HepG2 (cell line): ENCODE measurements at regions not wholly inside any gene's neighbourhood (a gene's known extent, or its start where the extent isn't known, plus 50 kb on each side); places are given as distances from the start of the nearest gene placed in this dataset.

Experiments
- ATAC-seq: fragments of 200-7000 bp; cut with Tn5 transposase; 3 replicates; pipeline ENCODE4 v1.9.1; 2020; ENCODE audit warnings: mild to moderate bottlenecking, moderate library complexity
- BruUV-seq: library from RNA; stranded (reverse); fragments of 400-500 nt; replicated peaks from 2 replicates; lab custom pipeline; 2021; lab: Mats Ljungman, UMichigan
- CTCF ChIA-PET: fragments of 300-600 bp; formaldehyde crosslinking; extraction: SDS; loops from one replicate; lab custom pipeline; 2021; ENCODE audit warnings: low total read pairs, inconsistent platforms, low intra/inter-chr PET ratio; lab: Yijun Ruan, JAX
- POLR2A ChIA-PET: fragments of 350-600 bp; sonication (Branson Sonifier 250); formaldehyde crosslinking; loops from one replicate; lab custom pipeline; 2020; ENCODE audit warnings: antibody characterized with exemption, inconsistent platforms; lab: Yijun Ruan, JAX
- DNase-seq: peaks from one replicate; pipeline ENCODE4 v3.0.0-alpha.2; 2015; ENCODE audit warnings: low spot score
- FAIRE-seq: peaks from 3 replicates; lab custom pipeline; 2011; peaks lifted over from hg19 to GRCh38; lab: Jason Lieb, UNC
- H2AFZ ChIP-seq: one replicate; pipeline ENCODE4 v1.6.1; 2011; ENCODE audit warnings: low read length, inconsistent platforms
- H3K27ac ChIP-seq: fragments of 300-600 bp; 3 replicates; pipeline ENCODE4 v1.8.0; 2011; ENCODE audit warnings: mixed run types, mild to moderate bottlenecking, mixed read lengths, low read length, inconsistent platforms; ENCODE audit not compliant: insufficient read depth; ENCODE audit errors: extremely low read length
- H3K27me3 ChIP-seq, 2 experiments: fragments of 200-600 bp in 1 of 2; 2 replicates in 1 of 2; 3 replicates in 1 of 2; pipeline versions ENCODE4 v1.6.0 to v1.8.0; 2011; ENCODE audit warnings: low read length in 2 of 2, mild to moderate bottlenecking in 2 of 2, moderate library complexity in 2 of 2, inconsistent platforms in 1 of 2; ENCODE audit not compliant: insufficient read depth in 2 of 2, control insufficient read depth in 1 of 2
- H3K36me3 ChIP-seq, 2 experiments: fragments of 200-600 bp in 1 of 2; replicated peaks in 1 of 2; 2 replicates in 1 of 2; 3 replicates in 1 of 2; pipeline versions ENCODE4 v1.5.1 to v1.8.0; 2011; ENCODE audit warnings: low read length in 2 of 2, inconsistent platforms in 1 of 2; ENCODE audit not compliant: insufficient read depth in 2 of 2, control insufficient read depth in 1 of 2
- H3K4me1 ChIP-seq: 2 replicates; pipeline ENCODE4 v1.5.1; 2012; ENCODE audit warnings: low read length, inconsistent platforms; ENCODE audit not compliant: insufficient read depth
- H3K4me2 ChIP-seq: 2 replicates; pipeline ENCODE4 v1.6.0; 2011; ENCODE audit warnings: low read depth, low read length, inconsistent platforms
- H3K4me3 ChIP-seq, 3 experiments: fragments of 200-600 bp in 1 of 3; sonication (generic), shearing (Covaris generic) in 1 of 3; replicated peaks in 1 of 3; 2 replicates each; pipeline ENCODE4 v1.5.1; 2011 to 2016; ENCODE audit warnings: low read length in 3 of 3, inconsistent platforms in 2 of 3, low read depth in 2 of 3, mild to moderate bottlenecking in 2 of 3, control low read depth in 1 of 3, mixed read lengths in 1 of 3; ENCODE audit not compliant: insufficient read depth in 1 of 3
- H3K79me2 ChIP-seq: one replicate; pipeline ENCODE4 v1.6.1; 2011; ENCODE audit warnings: low read length, inconsistent platforms; ENCODE audit not compliant: insufficient read depth
- H3K9ac ChIP-seq: 2 replicates; pipeline ENCODE4 v1.6.0; 2011; ENCODE audit warnings: mild to moderate bottlenecking, low read depth, low read length, inconsistent platforms; ENCODE audit not compliant: insufficient read depth
- H3K9me3 ChIP-seq: 2 replicates; pipeline ENCODE4 v1.5.1; 2012; ENCODE audit warnings: mild to moderate bottlenecking, low read length
- H4K20me1 ChIP-seq: 2 replicates; pipeline ENCODE4 v1.6.0; 2011; ENCODE audit warnings: inconsistent platforms, mild to moderate bottlenecking, low read length, moderate library complexity; ENCODE audit not compliant: insufficient read depth
- HNF4G ChIP-seq, 2 experiments: sonication (generic) in 1 of 2; formaldehyde crosslinking in 1 of 2; IDR thresholded peaks; 2 replicates each; pipeline versions ENCODE4 v1.4.0 to v1.6.1; 2011 to 2020; ENCODE audit warnings: borderline replicate concordance in 2 of 2, low read depth in 2 of 2, mild to moderate bottlenecking in 2 of 2, low read length in 1 of 2, missing genetic modification reagents in 1 of 2, moderate library complexity in 1 of 2
- HNRNPL ChIP-seq: fragments of 200-400 bp; formaldehyde crosslinking; IDR thresholded peaks from 2 replicates; pipeline ENCODE4 v1.6.1; 2017; ENCODE audit warnings: mild to moderate bottlenecking, low read depth, low read length
- IKZF4 ChIP-seq: sonication (generic); formaldehyde crosslinking; IDR thresholded peaks from 2 replicates; pipeline ENCODE4 v1.5.1; 2020; ENCODE audit warnings: borderline replicate concordance, mild to moderate bottlenecking, low read depth, missing genetic modification reagents; ENCODE audit errors: not compliant biosample characterization
- KLF9 ChIP-seq: IDR thresholded peaks from 2 replicates; pipeline ENCODE4 v1.6.1; 2016; ENCODE audit warnings: low read depth
- RFXAP ChIP-seq: sonication (generic); formaldehyde crosslinking; IDR thresholded peaks from 2 replicates; pipeline ENCODE4 v1.4.0; 2020; ENCODE audit warnings: missing genetic modification reagents, borderline replicate concordance
- WIZ ChIP-seq: sonication (generic); formaldehyde crosslinking; IDR thresholded peaks from 2 replicates; pipeline ENCODE4 v1.5.1; 2020; ENCODE audit warnings: mild to moderate bottlenecking, missing genetic modification reagents
- ZNF296 ChIP-seq: sonication (generic); formaldehyde crosslinking; conservative IDR thresholded peaks from 2 replicates; pipeline ENCODE4 v1.5.0; 2020; ENCODE audit warnings: mild to moderate bottlenecking, missing genetic modification reagents
- ZNF3 ChIP-seq: IDR thresholded peaks from 2 replicates; pipeline ENCODE4 v1.7.0; 2017; ENCODE audit warnings: inconsistent platforms
- ZNF451 ChIP-seq: sonication (generic); formaldehyde crosslinking; IDR thresholded peaks from 2 replicates; pipeline ENCODE4 v1.5.0; 2020; ENCODE audit warnings: mild to moderate bottlenecking, missing genetic modification reagents
- ZNF558 ChIP-seq: sonication (generic); formaldehyde crosslinking; IDR thresholded peaks from 2 replicates; pipeline ENCODE4 v1.9.0; 2022; ENCODE audit warnings: mild to moderate bottlenecking, missing genetic modification reagents, borderline replicate concordance
- ZNF569 ChIP-seq: sonication (generic); formaldehyde crosslinking; IDR thresholded peaks from 2 replicates; pipeline ENCODE4 v1.5.0; 2020; ENCODE audit warnings: mild to moderate bottlenecking, missing genetic modification reagents, moderate library complexity, borderline replicate concordance
- WGBS: methylation state at CpG from one replicate; pipeline ENCODE4 v1.1.6; 2017; ENCODE audit warnings: low lambda C conversion rate; 5-methylcytosine and 5-hydroxymethylcytosine counted together
- in situ Hi-C: cut with HindIII; loops from 2 replicates; pipeline ENCODE4 v1.10.0; 2017; ENCODE audit warnings: low pct_unique_long_range_greater_than_20kb; ENCODE audit not compliant: extremely low pct_ligation_motif_present
- intact Hi-C: fragments of 100-400 bp; cut with micrococcal nuclease; formaldehyde crosslinking; loops from one replicate; pipeline ENCODE4 v1.10.0; 2022; ENCODE audit not compliant: unreplicated experiment
- TF ChIP-seq, protein P1 (sequence below): sonication (generic); formaldehyde crosslinking; IDR thresholded peaks from 2 replicates; pipeline ENCODE4 v1.9.0; 2021; ENCODE audit warnings: missing genetic modification reagents, mild to moderate bottlenecking, borderline replicate concordance
- TF ChIP-seq, protein P2 (sequence below): sonication (generic); formaldehyde crosslinking; IDR thresholded peaks from 2 replicates; pipeline ENCODE4 v1.4.0; 2020; ENCODE audit warnings: missing genetic modification reagents
- TF ChIP-seq, protein P3 (sequence below): sonication (generic); formaldehyde crosslinking; IDR thresholded peaks from 2 replicates; pipeline ENCODE4 v1.4.0; 2020; ENCODE audit warnings: mild to moderate bottlenecking, low read depth, missing genetic modification reagents
- TF ChIP-seq, protein P4 (sequence below): sonication (generic); formaldehyde crosslinking; IDR thresholded peaks from 2 replicates; pipeline ENCODE4 v1.9.0; 2022; ENCODE audit warnings: low read depth, missing genetic modification reagents
- TF ChIP-seq, protein P5 (sequence below): IDR thresholded peaks from 2 replicates; pipeline ENCODE4 v1.6.1; 2016; ENCODE audit warnings: control low read depth

DNA sequence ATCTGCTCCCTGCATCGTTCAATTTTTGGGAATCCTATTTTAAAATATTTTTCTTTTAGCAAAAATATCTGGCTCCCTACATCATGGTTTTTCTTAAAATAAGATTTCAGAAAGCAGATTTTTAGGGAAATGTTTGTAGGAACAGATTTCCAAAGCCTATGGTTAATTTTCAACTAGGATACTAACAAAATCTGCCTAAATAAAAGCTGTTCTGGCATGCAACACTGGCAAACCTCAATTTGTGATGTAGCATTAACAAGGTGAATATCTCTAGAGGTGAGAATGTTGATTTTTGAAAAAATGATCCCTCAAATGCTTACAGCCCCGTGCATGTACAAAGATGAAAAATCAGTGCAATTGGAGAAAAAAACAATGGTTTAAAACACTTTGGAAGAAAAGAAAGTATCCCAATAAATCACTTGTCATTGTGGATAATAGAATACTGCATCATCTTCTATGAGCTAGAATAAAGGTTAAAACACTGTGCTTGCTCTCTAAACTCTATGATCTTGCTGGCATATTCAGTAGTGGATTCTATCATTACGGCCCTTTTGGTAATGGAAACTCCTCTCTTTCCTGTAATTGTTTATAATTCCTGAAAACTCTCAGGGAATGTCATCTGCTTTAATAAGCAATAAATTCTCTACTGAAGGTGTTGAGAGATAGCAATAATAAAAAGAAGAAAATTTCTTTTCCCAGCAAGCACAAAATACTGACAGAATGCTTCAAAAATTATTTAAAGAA is 97.6 kb downstream of the C4orf33 start:
- ATAC-seq, result no peak
- no peaks in the 10 kb centered on the region for H3K27me3 ChIP-seq
- TF ChIP-seq, protein P1, sequence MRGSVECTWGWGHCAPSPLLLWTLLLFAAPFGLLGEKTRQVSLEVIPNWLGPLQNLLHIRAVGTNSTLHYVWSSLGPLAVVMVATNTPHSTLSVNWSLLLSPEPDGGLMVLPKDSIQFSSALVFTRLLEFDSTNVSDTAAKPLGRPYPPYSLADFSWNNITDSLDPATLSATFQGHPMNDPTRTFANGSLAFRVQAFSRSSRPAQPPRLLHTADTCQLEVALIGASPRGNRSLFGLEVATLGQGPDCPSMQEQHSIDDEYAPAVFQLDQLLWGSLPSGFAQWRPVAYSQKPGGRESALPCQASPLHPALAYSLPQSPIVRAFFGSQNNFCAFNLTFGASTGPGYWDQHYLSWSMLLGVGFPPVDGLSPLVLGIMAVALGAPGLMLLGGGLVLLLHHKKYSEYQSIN (CRISPR knock-in tag), result no peak
- TF ChIP-seq, protein P2, sequence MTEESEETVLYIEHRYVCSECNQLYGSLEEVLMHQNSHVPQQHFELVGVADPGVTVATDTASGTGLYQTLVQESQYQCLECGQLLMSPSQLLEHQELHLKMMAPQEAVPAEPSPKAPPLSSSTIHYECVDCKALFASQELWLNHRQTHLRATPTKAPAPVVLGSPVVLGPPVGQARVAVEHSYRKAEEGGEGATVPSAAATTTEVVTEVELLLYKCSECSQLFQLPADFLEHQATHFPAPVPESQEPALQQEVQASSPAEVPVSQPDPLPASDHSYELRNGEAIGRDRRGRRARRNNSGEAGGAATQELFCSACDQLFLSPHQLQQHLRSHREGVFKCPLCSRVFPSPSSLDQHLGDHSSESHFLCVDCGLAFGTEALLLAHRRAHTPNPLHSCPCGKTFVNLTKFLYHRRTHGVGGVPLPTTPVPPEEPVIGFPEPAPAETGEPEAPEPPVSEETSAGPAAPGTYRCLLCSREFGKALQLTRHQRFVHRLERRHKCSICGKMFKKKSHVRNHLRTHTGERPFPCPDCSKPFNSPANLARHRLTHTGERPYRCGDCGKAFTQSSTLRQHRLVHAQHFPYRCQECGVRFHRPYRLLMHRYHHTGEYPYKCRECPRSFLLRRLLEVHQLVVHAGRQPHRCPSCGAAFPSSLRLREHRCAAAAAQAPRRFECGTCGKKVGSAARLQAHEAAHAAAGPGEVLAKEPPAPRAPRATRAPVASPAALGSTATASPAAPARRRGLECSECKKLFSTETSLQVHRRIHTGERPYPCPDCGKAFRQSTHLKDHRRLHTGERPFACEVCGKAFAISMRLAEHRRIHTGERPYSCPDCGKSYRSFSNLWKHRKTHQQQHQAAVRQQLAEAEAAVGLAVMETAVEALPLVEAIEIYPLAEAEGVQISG (CRISPR knock-in tag), result no peak
- TF ChIP-seq ZNF569 (CRISPR knock-in tag) (no peak), IKZF4 (CRISPR knock-in tag) (no peak), KLF9 (CRISPR knock-in tag) (no peak), HNF4G (IDR thresholded peaks at IDR 0.05; ENCODE audit: borderline replicate concordance, low read depth, low read length) (no peak), HNF4G (CRISPR knock-in tag; IDR thresholded peaks at IDR 0.05; ENCODE audit: borderline replicate concordance, low read depth) (no peak), ZNF3 (no peak), RFXAP (no peak), ZNF296 (CRISPR knock-in tag) (no peak), HNRNPL (no peak), ZNF451 (CRISPR knock-in tag) (no peak), WIZ (no peak), ZNF558 (CRISPR knock-in tag) (no peak)
- TF ChIP-seq, protein P3, sequence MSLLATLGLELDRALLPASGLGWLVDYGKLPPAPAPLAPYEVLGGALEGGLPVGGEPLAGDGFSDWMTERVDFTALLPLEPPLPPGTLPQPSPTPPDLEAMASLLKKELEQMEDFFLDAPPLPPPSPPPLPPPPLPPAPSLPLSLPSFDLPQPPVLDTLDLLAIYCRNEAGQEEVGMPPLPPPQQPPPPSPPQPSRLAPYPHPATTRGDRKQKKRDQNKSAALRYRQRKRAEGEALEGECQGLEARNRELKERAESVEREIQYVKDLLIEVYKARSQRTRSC, result no peak
- TF ChIP-seq, protein P4, sequence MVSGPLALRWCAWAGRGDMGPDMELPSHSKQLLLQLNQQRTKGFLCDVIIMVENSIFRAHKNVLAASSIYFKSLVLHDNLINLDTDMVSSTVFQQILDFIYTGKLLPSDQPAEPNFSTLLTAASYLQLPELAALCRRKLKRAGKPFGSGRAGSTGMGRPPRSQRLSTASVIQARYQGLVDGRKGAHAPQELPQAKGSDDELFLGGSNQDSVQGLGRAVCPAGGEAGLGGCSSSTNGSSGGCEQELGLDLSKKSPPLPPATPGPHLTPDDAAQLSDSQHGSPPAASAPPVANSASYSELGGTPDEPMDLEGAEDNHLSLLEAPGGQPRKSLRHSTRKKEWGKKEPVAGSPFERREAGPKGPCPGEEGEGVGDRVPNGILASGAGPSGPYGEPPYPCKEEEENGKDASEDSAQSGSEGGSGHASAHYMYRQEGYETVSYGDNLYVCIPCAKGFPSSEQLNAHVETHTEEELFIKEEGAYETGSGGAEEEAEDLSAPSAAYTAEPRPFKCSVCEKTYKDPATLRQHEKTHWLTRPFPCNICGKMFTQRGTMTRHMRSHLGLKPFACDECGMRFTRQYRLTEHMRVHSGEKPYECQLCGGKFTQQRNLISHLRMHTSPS (CRISPR knock-in tag), result no peak
- TF ChIP-seq, protein P5, sequence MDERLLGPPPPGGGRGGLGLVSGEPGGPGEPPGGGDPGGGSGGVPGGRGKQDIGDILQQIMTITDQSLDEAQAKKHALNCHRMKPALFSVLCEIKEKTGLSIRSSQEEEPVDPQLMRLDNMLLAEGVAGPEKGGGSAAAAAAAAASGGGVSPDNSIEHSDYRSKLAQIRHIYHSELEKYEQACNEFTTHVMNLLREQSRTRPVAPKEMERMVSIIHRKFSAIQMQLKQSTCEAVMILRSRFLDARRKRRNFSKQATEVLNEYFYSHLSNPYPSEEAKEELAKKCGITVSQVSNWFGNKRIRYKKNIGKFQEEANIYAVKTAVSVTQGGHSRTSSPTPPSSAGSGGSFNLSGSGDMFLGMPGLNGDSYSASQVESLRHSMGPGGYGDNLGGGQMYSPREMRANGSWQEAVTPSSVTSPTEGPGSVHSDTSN (CRISPR knock-in tag), result no peak
- in situ Hi-C loops, result no loop called here
- H3K4me3 ChIP-seq, result no peak overlapping the region
- no peaks in the 10 kb centered on the region for H3K9me3 ChIP-seq
- H3K36me3 ChIP-seq, result no peaks in the 10 kb centered on the region
- no peak overlapping the region for H3K4me2 ChIP-seq
- H3K79me2 ChIP-seq, result no peaks in the 10 kb centered on the region
- CTCF ChIA-PET, result no interaction called here
- no TSS peak for BruUV-seq
- no peak overlapping the region for H2AFZ ChIP-seq
- FAIRE-seq, result no peak
- H3K27ac ChIP-seq, result no peak overlapping the region
- no peaks in the 10 kb centered on the region for H3K4me1 ChIP-seq
- no peak overlapping the region for H3K9ac ChIP-seq
- no peak for DNase-seq
- WGBS, result under 1% methylated on average over 3 of the region's 3 CpGs
- no peaks in the 10 kb centered on the region for H4K20me1 ChIP-seq
- POLR2A ChIA-PET, result no interaction called here
- intact Hi-C loops, result no loop called here
